GM12878 (cell line): ENCODE measurements at regions not wholly inside any gene's neighbourhood (a gene's known extent, or its start where the extent isn't known, plus 50 kb on each side); places are given as distances from the start of the nearest gene placed in this dataset.

Source experiments
- BACH1 ChIP-seq: fragments of 450-650 bp; IDR thresholded peaks from 2 replicates; pipeline ENCODE4 v1.6.1; 2017; ENCODE audit warnings: mild to moderate bottlenecking, borderline replicate concordance
- FOS ChIP-seq: IDR thresholded peaks from 3 replicates; pipeline ENCODE4 v1.6.1; 2011; ENCODE audit warnings: borderline replicate concordance; ENCODE audit not compliant: insufficient read length; ENCODE audit errors: extremely low read depth
- JUND ChIP-seq: IDR thresholded peaks from 2 replicates; pipeline ENCODE4 v1.6.1; 2012; ENCODE audit warnings: low read depth, mild to moderate bottlenecking, low read length, improper control_type of control experiment, moderate library complexity
- MEF2A ChIP-seq: IDR thresholded peaks from 2 replicates; pipeline ENCODE4 v1.6.1; 2011; ENCODE audit warnings: low read depth, mild to moderate bottlenecking, low read length, moderate library complexity; ENCODE audit not compliant: insufficient read depth
- MTA3 ChIP-seq: IDR thresholded peaks from 2 replicates; pipeline ENCODE4 v1.6.1; 2012; ENCODE audit warnings: low read length, inconsistent platforms, borderline replicate concordance
- POLR2A ChIP-seq: IDR thresholded peaks from 2 replicates; pipeline ENCODE4 v1.6.1; 2011; ENCODE audit warnings: low read depth, mild to moderate bottlenecking, low read length
- SREBF1 ChIP-seq: IDR thresholded peaks from 2 replicates; pipeline ENCODE4 v1.6.1; 2012; ENCODE audit warnings: mild to moderate bottlenecking, low read length
- TF ChIP-seq, protein P1 (sequence below): IDR thresholded peaks from 2 replicates; pipeline ENCODE4 v1.6.1; 2011; ENCODE audit warnings: low read depth, mild to moderate bottlenecking, low read length, moderate library complexity, borderline replicate concordance; ENCODE audit errors: extremely low read depth
- TF ChIP-seq, protein P2 (sequence below): fragments of 450-650 bp; formaldehyde crosslinking; IDR thresholded peaks from 2 replicates; pipeline ENCODE4 v1.5.0; 2022; ENCODE audit warnings: mild to moderate bottlenecking, missing genetic modification characterization

DNA sequence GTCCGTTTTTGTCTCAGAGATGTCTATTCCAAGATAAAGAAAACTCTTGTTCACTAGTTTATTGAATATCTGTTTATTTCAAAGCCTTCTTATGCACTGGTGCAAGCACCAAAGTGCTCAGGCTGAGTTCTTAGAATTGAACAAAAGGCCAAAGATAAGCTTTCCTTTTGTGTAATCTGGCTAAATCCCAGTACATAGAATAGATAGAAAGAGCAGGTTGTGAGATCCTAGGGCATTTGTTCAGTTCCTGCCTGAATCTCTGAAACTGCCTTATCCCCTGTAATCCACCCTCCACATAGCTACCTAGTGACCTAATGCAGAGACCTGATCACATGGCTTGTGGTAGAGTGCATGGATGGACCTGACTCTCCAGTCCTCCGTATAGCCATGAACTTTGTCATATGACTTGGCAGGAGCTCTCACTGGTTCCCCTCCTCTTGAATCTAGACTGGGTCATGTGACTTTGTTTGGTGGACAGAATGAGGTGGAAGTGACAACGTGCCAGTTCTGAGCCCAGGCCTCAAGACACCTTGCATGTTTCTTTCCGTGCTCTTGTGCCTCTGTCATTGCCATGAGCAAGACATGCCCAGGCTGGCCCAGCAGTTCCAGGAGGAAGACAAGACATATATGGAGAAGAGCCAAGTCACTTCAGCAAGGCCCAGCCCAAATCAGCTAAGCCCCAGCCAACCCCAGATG lies 139.3 kb upstream of the SHB start:
- TF ChIP-seq BACH1 (no peak), MEF2A (no peak), FOS (no peak), SREBF1 (no peak), MTA3 (no peak), JUND (no peak), POLR2A (no peak)
- TF ChIP-seq, protein P1, sequence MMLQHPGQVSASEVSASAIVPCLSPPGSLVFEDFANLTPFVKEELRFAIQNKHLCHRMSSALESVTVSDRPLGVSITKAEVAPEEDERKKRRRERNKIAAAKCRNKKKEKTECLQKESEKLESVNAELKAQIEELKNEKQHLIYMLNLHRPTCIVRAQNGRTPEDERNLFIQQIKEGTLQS = no peak
- TF ChIP-seq, protein P2, sequence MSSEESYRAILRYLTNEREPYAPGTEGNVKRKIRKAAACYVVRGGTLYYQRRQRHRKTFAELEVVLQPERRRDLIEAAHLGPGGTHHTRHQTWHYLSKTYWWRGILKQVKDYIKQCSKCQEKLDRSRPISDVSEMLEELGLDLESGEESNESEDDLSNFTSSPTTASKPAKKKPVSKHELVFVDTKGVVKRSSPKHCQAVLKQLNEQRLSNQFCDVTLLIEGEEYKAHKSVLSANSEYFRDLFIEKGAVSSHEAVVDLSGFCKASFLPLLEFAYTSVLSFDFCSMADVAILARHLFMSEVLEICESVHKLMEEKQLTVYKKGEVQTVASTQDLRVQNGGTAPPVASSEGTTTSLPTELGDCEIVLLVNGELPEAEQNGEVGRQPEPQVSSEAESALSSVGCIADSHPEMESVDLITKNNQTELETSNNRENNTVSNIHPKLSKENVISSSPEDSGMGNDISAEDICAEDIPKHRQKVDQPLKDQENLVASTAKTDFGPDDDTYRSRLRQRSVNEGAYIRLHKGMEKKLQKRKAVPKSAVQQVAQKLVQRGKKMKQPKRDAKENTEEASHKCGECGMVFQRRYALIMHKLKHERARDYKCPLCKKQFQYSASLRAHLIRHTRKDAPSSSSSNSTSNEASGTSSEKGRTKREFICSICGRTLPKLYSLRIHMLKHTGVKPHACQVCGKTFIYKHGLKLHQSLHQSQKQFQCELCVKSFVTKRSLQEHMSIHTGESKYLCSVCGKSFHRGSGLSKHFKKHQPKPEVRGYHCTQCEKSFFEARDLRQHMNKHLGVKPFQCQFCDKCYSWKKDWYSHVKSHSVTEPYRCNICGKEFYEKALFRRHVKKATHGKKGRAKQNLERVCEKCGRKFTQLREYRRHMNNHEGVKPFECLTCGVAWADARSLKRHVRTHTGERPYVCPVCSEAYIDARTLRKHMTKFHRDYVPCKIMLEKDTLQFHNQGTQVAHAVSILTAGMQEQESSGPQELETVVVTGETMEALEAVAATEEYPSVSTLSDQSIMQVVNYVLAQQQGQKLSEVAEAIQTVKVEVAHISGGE (CRISPR knock-in tag) = no peak
